ENCODE measurements at regions not wholly inside any gene's neighbourhood (a gene's known extent, or its start where the extent isn't known, plus 50 kb on each side); places are given as distances from the start of the nearest gene placed in this dataset.

DNA sequence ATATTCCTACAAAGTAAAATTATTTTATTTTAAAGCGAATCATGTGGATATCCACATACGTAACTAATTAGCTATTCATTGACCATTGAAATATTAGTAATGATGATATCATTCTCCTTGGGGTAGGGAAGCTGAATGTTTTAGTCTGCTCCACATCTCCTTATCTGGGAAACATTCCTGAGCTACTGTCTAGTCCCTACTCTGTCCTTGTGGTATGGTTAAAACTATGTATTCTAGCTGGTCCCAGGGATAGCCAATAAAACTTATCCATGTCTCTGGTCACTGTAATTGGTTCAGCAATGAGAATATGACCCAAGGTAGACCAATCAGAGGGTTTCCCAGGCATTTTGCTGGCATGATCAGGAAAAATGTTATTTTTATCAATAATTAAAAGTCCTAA, 76.0 kb upstream of the DAP start:
- TF ChIP-seq, protein P1, sequence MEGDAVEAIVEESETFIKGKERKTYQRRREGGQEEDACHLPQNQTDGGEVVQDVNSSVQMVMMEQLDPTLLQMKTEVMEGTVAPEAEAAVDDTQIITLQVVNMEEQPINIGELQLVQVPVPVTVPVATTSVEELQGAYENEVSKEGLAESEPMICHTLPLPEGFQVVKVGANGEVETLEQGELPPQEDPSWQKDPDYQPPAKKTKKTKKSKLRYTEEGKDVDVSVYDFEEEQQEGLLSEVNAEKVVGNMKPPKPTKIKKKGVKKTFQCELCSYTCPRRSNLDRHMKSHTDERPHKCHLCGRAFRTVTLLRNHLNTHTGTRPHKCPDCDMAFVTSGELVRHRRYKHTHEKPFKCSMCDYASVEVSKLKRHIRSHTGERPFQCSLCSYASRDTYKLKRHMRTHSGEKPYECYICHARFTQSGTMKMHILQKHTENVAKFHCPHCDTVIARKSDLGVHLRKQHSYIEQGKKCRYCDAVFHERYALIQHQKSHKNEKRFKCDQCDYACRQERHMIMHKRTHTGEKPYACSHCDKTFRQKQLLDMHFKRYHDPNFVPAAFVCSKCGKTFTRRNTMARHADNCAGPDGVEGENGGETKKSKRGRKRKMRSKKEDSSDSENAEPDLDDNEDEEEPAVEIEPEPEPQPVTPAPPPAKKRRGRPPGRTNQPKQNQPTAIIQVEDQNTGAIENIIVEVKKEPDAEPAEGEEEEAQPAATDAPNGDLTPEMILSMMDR (IDR thresholded peaks at IDR 0.05): no peak
- TF ChIP-seq POLR2A (IDR thresholded peaks at IDR 0.05): no peak
